Erythroblast (primary cell): ENCODE measurements at regions not wholly inside any gene's neighbourhood (a gene's known extent, or its start where the extent isn't known, plus 50 kb on each side); places are given as distances from the start of the nearest gene placed in this dataset.

ENCODE experiments used
- DNase-seq, 2 experiments: peaks; one replicate each; lab custom pipeline; 2025; lab: John Stamatoyannopoulos, UW
- GATA1 ChIP-seq: IDR thresholded peaks from 2 replicates; pipeline ENCODE4 v1.6.1; 2011; ENCODE audit warnings: low read depth, mild to moderate bottlenecking, control low read depth, low read length, moderate library complexity
- POLR2A ChIP-seq: IDR thresholded peaks from 2 replicates; pipeline ENCODE4 v1.6.1; 2011; ENCODE audit warnings: mild to moderate bottlenecking, low read length

DNA sequence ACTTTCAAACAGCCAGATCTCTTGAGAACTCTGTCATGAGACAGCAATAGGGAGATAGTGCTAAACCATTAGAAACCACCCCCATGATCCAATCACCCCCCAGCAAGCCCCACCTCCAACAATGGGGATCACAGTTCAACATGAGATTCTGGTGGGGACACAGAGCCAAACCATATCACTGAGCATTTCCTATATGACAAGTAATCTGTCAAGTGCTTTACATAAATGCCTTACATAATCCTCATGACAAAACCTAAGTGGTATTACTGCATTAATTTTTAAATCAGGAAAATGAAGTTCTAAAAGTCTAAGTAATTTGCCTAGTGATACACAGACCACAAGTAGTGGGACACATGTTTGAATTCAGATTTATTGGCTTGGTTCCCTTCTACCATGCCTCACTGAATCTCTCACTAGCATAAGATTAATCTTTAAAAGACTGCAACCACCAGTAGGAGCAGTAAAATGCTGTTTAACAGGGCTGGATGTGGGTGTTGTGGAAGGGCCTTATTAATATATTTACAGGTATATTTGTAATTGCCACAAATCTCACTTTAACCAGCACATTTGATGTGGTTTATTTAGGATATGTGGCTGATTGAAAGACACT is 323.1 kb upstream of the FBXO33 start:
- no peak for DNase-seq
- TF ChIP-seq GATA1 = no peak

DNA sequence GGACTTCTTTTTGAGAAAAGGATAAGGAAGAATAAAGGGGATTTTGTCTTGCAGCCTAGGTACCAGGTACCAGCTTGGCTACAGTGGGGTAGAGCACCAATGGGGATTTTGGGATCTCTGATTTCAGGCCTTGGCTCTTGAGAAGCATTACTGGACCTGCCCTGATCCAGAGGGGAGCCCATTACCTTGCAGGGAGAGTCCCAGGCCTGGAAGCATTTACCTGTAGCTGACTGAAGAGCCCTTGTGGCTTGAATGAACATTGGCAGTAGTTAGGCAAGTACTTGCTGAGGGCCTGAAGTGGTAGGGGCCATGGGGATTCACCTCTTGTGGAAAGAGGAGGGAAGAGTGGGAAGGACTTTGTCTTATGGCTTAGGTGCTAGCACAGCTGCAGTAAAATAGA is 308.2 kb upstream of the FBXO33 start:
- TF ChIP-seq POLR2A = no peak
- no peak for TF ChIP-seq GATA1
- DNase-seq = no peak

DNA sequence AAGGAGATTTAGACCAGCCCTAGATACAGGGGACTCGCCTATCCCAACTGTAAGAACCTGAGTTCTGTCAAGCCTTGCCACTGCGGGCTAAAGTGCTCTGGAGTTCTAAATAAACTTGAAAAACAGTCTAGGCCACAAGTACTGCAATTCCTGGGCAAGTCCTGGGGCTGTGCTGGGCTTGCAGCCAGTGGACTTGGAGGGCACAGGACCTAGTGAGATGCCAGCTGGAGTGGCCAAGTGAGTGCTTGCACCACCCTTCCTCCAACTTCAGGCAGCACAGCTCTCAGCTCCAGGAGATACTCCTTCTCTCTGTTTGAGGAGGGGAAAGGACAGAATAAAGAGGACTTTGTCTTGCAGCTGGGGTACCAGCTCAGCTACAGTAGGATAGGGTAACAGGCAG is 307.6 kb upstream of the FBXO33 start:
- DNase-seq = no peak
- TF ChIP-seq POLR2A = no peak
- TF ChIP-seq GATA1 = no peak

DNA sequence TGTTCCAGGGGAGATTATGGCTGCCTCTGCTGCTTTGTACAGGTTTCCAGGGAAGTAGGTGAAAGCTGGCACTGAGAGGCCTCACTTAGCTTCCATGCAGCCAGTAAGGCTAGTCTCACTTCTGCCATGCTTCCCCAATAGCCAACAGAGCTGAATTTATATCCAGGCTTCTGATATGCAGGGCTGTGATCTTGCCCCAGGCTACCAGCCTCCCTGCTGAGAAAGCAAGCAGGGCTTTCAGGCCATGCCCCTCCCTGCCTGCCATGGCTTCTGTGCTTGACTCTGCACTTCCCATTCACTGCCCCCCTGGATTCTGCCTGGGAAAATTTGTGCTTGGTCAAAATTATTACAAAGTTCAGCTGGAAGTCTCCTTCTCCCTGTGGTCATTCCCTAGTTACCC is 302.1 kb upstream of the FBXO33 start:
- DNase-seq = no peak
- TF ChIP-seq GATA1 = no peak
- no peak for TF ChIP-seq POLR2A

DNA sequence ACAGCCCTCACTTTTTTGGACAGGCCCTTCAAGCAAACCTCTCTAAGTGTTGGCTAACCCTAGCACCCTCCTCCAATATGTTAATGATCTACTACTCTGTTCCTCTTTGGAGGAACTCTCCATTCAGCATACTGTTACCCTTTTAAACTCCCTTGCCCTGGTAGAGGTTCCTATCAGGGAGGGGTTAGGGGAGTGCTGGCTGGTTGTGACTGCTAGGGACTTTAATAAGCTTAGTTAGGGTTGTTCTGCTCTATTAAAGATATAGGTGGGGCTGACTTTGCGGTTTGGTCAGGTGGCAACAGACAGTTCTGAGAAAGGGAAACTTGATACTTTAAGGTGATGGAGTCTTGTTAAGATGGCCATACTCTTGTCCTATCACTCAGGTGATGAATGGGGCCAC is 301.5 kb upstream of the FBXO33 start:
- TF ChIP-seq POLR2A = no peak
- no peak for TF ChIP-seq GATA1
- no peak for DNase-seq

DNA sequence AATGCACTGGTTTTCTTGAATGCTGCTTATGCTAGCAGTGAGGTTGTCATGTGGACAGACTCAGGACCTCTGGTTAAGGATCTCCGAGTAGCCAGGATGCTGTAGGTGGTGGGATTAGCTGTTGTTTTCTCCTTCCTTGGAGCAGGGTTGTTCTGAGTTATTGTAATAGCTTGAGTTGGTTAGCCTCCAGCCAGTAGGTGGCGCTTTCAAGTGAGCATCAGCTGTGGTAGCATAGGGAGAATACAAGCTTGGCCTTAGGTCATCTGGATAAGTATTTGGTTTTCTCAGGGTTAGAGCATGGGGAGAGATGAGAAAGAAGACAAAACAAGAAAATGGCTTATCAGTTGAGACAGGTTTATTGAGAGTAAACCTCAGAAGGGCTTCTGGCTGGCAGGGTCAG is 299.7 kb upstream of the FBXO33 start:
- TF ChIP-seq POLR2A (no peak), GATA1 (no peak)
- peak; percentile 2 to 29 for DNase-seq

DNA sequence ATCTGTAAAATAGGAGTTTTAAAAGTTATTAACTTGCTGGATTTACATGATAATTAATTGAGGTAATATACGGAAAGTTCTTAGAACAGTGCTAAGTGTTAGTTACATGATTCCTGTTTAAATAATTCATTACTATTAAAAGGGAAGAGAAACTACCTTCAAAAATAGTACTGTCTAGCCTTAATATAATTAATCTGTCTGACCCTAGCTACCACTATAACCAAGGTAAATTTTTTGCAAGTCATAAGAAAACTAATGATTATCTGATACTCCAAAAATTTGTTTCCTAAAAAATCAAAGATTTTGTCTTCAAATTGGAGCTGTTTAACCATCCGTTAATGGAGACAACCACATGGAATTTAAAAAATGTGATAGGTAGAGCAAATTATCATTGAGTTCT is 294.3 kb upstream of the FBXO33 start:
- TF ChIP-seq POLR2A (no peak), GATA1 (no peak)
- no peak for DNase-seq

DNA sequence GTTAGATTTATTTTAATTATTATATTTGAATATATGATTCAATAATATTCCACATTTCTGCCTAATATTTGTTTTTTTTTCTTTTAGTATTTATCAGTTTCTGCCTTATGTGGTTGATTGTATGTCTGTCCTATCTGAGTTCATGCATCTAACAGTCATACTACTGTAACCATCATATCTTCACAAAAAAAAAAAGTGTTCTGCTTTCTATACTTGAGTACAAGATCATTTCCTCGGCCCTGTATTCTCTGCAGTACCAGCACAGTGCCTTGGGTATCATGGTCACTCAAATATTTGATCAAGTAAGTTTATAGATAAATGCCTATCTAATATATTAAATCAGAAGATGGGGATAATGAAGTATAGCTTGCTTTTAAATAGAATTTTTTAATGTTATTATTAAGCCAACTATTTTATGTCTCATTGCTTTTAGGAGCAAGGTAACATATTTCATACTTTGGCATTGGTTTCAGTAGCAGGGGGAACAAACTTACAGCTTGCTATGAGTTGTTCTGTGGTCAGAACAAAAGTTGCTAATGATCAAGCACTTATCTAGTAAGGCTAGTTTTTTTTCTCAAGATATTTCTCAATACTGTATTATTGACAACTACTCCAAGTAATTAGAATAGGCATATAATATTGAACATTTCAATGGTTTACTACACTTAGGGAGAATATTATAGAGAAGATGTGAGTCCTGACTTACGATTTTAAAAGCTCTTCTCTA is 290.5 kb upstream of the FBXO33 start:
- TF ChIP-seq POLR2A (no peak), GATA1 (no peak)
- no peak for DNase-seq

DNA sequence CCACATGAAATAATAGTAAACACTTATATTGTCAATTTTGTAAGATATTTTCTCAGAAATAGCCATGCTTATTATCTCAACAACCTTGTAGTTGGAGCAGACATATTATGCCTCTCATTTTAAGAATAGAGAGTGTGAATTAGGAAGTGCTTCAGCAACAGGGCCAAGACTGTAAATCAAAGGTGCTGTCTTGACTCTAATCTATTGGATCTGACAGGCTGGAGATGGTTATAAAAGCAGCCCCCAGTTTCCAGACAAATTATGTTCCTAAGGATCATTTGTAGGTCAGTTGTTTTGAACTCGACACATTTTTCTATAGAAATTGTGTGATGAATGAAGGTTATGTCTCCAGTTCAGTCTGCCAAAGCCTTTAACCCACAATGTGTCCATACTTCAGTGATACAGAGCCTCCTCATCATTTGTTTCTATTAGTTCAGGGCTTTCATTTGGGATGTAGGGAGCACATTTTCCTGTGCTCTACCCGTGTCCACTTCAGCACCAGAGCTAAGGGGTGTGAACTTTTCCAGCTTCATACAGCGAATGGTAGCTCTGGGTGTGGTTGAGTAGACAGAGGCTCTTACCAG is 284.8 kb upstream of the FBXO33 start:
- TF ChIP-seq POLR2A (no peak), GATA1 (no peak)
- DNase-seq = no peak

DNA sequence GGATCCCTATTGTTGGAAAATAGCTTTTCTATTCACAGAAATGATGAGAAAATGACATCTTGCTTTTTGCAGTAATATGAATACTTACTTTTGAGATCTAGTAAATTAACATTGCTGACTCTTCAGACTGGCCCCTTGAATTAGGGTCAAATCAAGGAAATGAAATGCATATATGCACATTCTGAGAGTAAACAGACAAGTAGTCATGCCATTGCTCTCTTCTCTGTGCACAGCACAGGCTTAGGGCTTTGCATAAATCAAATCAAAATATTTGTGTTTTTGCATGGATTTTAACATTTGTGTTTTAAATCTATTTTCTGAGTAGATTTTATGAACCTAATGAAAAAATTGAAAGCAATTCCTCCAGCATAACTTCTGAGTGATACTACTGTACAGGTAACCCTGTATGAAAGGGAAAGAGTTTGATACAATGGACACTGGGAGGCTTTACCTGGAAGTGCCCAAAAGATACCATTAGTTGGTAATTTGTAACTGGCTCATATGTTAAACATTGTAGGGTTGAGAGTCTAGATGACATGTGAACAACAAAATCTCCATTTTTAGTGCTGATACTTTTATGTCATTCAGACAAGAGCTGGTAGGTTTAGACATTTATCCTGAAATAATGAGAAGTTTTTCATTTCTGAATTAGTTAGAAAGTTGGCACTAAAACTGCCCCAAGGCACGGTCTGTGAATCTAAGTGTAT is 280.2 kb upstream of the FBXO33 start:
- no peak for DNase-seq

DNA sequence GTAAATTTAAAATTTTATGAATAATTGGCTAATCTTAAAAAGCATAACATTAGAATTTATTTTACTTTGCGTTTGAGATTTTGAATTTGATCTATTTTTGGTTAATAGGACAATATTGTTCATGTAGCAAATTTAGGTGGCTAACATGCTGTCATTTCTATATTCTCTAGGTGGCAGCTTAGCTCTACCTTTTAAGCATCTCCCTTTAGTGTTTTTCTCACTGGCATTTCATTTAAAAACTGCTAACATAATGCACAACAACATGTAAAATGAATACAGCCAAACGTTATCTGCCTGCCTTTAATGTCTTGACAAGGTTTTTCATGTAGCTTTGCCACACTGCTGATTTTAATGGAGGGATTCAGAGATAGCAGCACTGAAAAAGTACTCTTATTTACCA is 272.4 kb upstream of the FBXO33 start:
- DNase-seq = no peak
- TF ChIP-seq GATA1 = no peak
- no peak for TF ChIP-seq POLR2A

More for the DNA sequence above, 280.2 kb upstream of the FBXO33 start:
- TF ChIP-seq POLR2A (no peak), GATA1 (no peak)

DNA sequence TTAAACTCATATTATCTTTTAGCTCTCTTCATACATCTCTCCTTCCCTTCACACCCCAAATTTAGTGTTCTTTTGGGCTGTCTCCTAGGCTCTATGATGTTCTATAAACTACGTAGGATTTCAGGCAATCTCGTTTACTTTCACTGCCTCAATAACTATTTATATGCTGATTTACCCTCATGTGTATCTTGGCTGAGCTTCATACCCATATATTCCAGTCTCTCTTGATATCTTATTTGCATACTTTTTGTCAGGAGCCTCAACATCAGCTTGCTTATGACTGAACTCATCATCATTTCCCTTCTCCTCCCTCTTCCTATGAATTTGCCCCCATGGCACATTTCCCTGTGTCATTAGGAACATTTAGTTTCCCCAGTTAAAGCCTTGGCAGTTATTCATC is 262.1 kb upstream of the FBXO33 start:
- DNase-seq = no peak
- TF ChIP-seq POLR2A (no peak), GATA1 (no peak)

DNA sequence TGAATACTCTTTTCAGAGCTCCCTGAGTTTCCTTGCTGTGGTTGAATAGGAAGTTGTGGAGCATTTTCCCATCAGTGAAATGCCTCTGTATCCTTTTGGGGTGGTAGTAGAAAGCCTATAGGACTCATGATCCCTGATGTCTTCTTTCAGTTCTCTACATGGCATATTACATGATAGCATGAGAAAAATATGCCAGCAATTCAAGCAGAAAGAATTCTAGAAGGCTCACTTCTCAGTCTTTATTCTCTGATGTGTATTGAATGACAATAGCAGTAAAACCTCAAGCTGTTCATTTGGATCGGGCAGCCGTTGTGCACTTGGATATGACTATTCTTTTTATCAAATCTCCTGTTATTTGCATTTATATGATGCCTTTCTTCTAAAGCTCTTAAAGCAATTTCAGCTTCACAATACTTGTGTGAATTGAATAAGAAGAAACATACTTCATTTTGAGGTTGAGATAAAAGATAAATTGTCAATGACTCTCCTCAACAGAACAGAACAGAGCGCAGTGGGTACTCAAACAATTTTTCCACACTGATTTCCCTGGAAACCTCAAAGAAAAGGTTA is 251.5 kb upstream of the FBXO33 start:
- TF ChIP-seq POLR2A (no peak), GATA1 (no peak)
- no peak for DNase-seq

DNA sequence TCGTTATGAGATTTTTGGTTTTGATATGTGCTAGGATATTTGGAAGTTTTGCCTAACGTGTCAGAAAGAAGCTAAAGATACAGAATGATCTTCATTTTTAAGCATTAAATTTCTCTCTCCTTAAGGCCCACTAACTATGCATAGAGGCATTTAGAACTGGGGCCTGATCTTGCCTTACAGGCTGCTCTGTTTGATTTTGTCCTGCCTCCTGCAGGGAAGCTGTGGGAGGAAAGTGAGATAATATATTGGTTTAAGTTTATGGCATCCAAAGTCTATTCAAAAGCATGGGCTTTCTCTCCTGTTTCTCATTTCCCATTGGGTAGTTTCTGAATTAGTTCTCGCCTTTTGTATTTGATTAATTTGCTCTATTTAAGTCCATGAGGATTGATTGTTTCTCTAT is 250.3 kb upstream of the FBXO33 start:
- TF ChIP-seq POLR2A (no peak), GATA1 (no peak)
- DNase-seq = no peak
